NCI-H146 treated with DMSO at 0.1 percent for 48 hours (cell line): ENCODE measurements at regions not wholly inside any gene's neighbourhood (a gene's known extent, or its start where the extent isn't known, plus 50 kb on each side); places are given as distances from the start of the nearest gene placed in this dataset.
A peak's percentile ranks its signal among the peaks of the same experiment; 100 is the strongest.

ENCODE experiments used
- DNase-seq: peaks from one replicate; lab custom pipeline; 2025; ENCODE audit not compliant: unreplicated experiment; lab: John Stamatoyannopoulos, UW

GRCh38 chr7:33725111-33726025 is 180.0 kb upstream of the BMPER start:
- peak; percentile 6 for DNase-seq

GRCh38 chr7:33726582-33726981 is 178.8 kb upstream of the BMPER start:
- DNase-seq: no peak

- no peak for DNase-seq
Measured at GRCh38 chr7:33727315-33727714, 178.0 kb upstream of the BMPER start.

GRCh38 chr7:33728873-33729551 is 176.3 kb upstream of the BMPER start:
- no peak for DNase-seq

GRCh38 chr7:33729726-33730125 is 175.6 kb upstream of the BMPER start:
- DNase-seq: no peak

- DNase-seq: no peak
Measured at GRCh38 chr7:33730958-33731357, 174.4 kb upstream of the BMPER start.

- DNase-seq: no peak
Measured at GRCh38 chr7:33731912-33732311, 173.4 kb upstream of the BMPER start.

- DNase-seq: no peak
Measured at GRCh38 chr7:33732462-33732861, 172.9 kb upstream of the BMPER start.

- DNase-seq: peak; percentile 50
Measured at GRCh38 chr7:33733870-33734650, 171.3 kb upstream of the BMPER start.

GRCh38 chr7:33735403-33735802 is 169.9 kb upstream of the BMPER start:
- no peak for DNase-seq

- no peak for DNase-seq
Measured at GRCh38 chr7:33736521-33737221, 168.7 kb upstream of the BMPER start.

GRCh38 chr7:33738260-33738935 is 166.9 kb upstream of the BMPER start:
- no peak for DNase-seq

GRCh38 chr7:33739286-33739685 is 166.1 kb upstream of the BMPER start:
- DNase-seq: no peak

GRCh38 chr7:33742521-33742920 is 162.8 kb upstream of the BMPER start:
- DNase-seq: no peak

- no peak for DNase-seq
Measured at GRCh38 chr7:33742999-33743587, 162.2 kb upstream of the BMPER start.

GRCh38 chr7:33743594-33743993 is 161.7 kb upstream of the BMPER start:
- DNase-seq: no peak

GRCh38 chr7:33744293-33745075 is 160.9 kb upstream of the BMPER start:
- DNase-seq: no peak

- DNase-seq: no peak
Measured at GRCh38 chr7:33745934-33746333, 159.4 kb upstream of the BMPER start.

GRCh38 chr7:33748793-33749192 is 156.5 kb upstream of the BMPER start:
- no peak for DNase-seq
